ENCODE measurements at regions not wholly inside any gene's neighbourhood (a gene's known extent, or its start where the extent isn't known, plus 50 kb on each side); places are given as distances from the start of the nearest gene placed in this dataset.

- H3K27ac ChIP-seq, result no peak overlapping the region
- no peak overlapping the region for H3K4me3 ChIP-seq
- intact Hi-C loops (cut with DNase I), result no loop called here
- no peaks in the 10 kb centered on the region for H3K4me1 ChIP-seq
- no peaks in the 10 kb centered on the region for H3K27me3 ChIP-seq
- H3K9me3 ChIP-seq, result peaks cover 2 to 12% of the 10 kb centered on the region in 2 donors
- TF ChIP-seq CTCF (IDR thresholded peaks at IDR 0.05), result no peak
- no peaks in the 10 kb centered on the region for H3K36me3 ChIP-seq
- DNase-seq (ENCODE audit: low spot score in 2 of 2), result no peak
Measured at GRCh38 chr1:8184301-8184700, 133.6 kb upstream of the SLC45A1 start.

DNA sequence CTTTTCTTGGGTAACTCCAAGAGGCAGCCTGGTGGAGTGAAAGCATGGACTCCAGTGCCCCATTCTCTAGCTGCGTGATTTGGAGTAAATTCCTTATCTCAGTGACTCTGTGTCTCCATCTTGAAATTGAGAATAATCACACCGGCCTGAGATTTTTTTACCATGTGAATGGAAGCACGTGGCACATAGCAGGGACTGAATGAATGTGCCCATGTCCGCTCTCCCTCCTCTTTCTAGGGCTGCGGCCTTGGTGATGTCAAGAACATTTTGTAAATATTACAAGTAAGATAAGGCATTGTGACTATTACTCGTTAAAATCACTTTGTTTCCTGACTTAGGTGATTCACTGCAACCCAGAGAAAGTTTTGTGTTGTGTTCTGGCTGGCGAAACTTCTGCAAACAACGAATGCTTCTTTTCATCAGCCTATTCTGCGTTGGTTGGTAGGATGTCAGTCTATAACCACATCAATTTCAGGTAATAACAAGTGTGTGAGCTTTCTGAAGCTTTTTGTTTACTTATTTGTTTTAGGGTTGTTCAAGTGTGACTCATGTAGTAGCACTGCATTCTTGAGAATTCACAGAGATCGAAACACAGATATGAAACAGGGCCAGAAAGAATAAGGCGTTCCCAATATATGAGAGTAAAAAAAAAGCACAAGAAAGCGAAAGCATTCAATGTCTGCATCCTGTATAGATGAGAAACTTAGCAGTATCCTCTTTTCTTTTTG is 135.7 kb upstream of the SLC45A1 start:
- Histone ChIP-seq H3K36me3 (no peaks in the 10 kb centered on the region), H3K27me3 (no peaks in the 10 kb centered on the region), H3K4me3 (no peak overlapping the region), H3K27ac (no peak overlapping the region), H3K4me1 (no peaks in the 10 kb centered on the region), H3K9me3 (peaks cover 10 to 17% of the 10 kb centered on the region in 2 donors)
- no peak for DNase-seq (ENCODE audit: low spot score in 2 of 2)
- intact Hi-C loops (cut with DNase I), result no loop called here
- no peak for TF ChIP-seq CTCF (IDR thresholded peaks at IDR 0.05)

- Histone ChIP-seq H3K27ac (no peak overlapping the region), H3K36me3 (no peaks in the 10 kb centered on the region), H3K4me3 (no peak overlapping the region), H3K9me3 (peaks cover 10 to 17% of the 10 kb centered on the region in 2 donors), H3K27me3 (no peaks in the 10 kb centered on the region), H3K4me1 (no peaks in the 10 kb centered on the region)
- intact Hi-C loops (cut with DNase I), result no loop called here
- no peak for TF ChIP-seq CTCF (IDR thresholded peaks at IDR 0.05)
- DNase-seq (ENCODE audit: low spot score in 2 of 2), result no peak
Measured at GRCh38 chr1:8179132-8179793, 138.7 kb upstream of the SLC45A1 start.

- Histone ChIP-seq H3K27ac (no peak overlapping the region), H3K4me3 (no peak overlapping the region), H3K36me3 (no peaks in the 10 kb centered on the region), H3K27me3 (no peaks in the 10 kb centered on the region), H3K9me3 (peaks cover 10 to 17% of the 10 kb centered on the region in 2 donors), H3K4me1 (peaks cover 0 to 2% of the 10 kb centered on the region in 2 donors)
- no peak for DNase-seq (ENCODE audit: low spot score in 2 of 2)
- intact Hi-C loops (cut with DNase I), result no loop called here
- no peak for TF ChIP-seq CTCF (IDR thresholded peaks at IDR 0.05)
Measured at GRCh38 chr1:8176279-8176678, 141.6 kb upstream of the SLC45A1 start.

- Histone ChIP-seq H3K4me1 (peaks cover 0 to 5% of the 10 kb centered on the region in 2 donors), H3K4me3 (no peak overlapping the region), H3K36me3 (no peaks in the 10 kb centered on the region), H3K27me3 (no peaks in the 10 kb centered on the region), H3K9me3 (peaks cover 10% of the 10 kb centered on the region in 2 donors), H3K27ac (no peak overlapping the region)
- no peak for DNase-seq (ENCODE audit: low spot score in 2 of 2)
- intact Hi-C loops (cut with DNase I), result no loop called here
- TF ChIP-seq CTCF (IDR thresholded peaks at IDR 0.05), result no peak
Measured at GRCh38 chr1:8174807-8175206, 143.1 kb upstream of the SLC45A1 start.
